GM19043 (cell line): ENCODE measurements at regions not wholly inside any gene's neighbourhood (a gene's known extent, or its start where the extent isn't known, plus 50 kb on each side); places are given as distances from the start of the nearest gene placed in this dataset.

Experiments
- ATAC-seq: cut with Tn5 transposase; IDR thresholded peaks from one replicate; pipeline ENCODE4 v1.9.1; 2021; ENCODE audit warnings: low read depth; ENCODE audit not compliant: unreplicated experiment

- ATAC-seq = no peak
These were observed 473.0 kb upstream of the ROBO2 start for GRCh38 chr3:76566904-76567303.

GRCh38 chr3:76570436-76571057, 469.4 kb upstream of the ROBO2 start:
- ATAC-seq = no peak

GRCh38 chr3:76576201-76576600, 463.7 kb upstream of the ROBO2 start:
- ATAC-seq = no peak

- no peak for ATAC-seq
These were observed 457.8 kb upstream of the ROBO2 start for GRCh38 chr3:76582098-76582497.

- ATAC-seq = no peak
These were observed 457.1 kb upstream of the ROBO2 start for GRCh38 chr3:76582632-76583378.

- ATAC-seq = no peak
These were observed 454.0 kb upstream of the ROBO2 start for GRCh38 chr3:76585794-76586392.

GRCh38 chr3:76586471-76586870, 453.4 kb upstream of the ROBO2 start:
- ATAC-seq = no peak

GRCh38 chr3:76610150-76610549, 429.7 kb upstream of the ROBO2 start:
- ATAC-seq = no peak

GRCh38 chr3:76615719-76616118, 424.2 kb upstream of the ROBO2 start:
- no peak for ATAC-seq

- ATAC-seq = no peak
These were observed 415.7 kb upstream of the ROBO2 start for GRCh38 chr3:76624164-76624563.

- no peak for ATAC-seq
These were observed 412.7 kb upstream of the ROBO2 start for GRCh38 chr3:76627236-76627635.

- no peak for ATAC-seq
These were observed 408.6 kb upstream of the ROBO2 start for GRCh38 chr3:76631251-76631650.

- ATAC-seq = no peak
These were observed 401.9 kb upstream of the ROBO2 start for GRCh38 chr3:76638006-76638405.

- ATAC-seq = no peak
These were observed 396.1 kb upstream of the ROBO2 start for GRCh38 chr3:76643623-76644304.

- ATAC-seq = no peak
These were observed 395.6 kb upstream of the ROBO2 start for GRCh38 chr3:76644305-76644675.

GRCh38 chr3:76645724-76646123, 394.2 kb upstream of the ROBO2 start:
- no peak for ATAC-seq

- ATAC-seq = no peak
These were observed 392.9 kb upstream of the ROBO2 start for GRCh38 chr3:76646921-76647562.

- no peak for ATAC-seq
These were observed 388.1 kb upstream of the ROBO2 start for GRCh38 chr3:76651784-76652183.

- no peak for ATAC-seq
These were observed 387.4 kb upstream of the ROBO2 start for GRCh38 chr3:76652524-76652923.

- no peak for ATAC-seq
These were observed 386.2 kb upstream of the ROBO2 start for GRCh38 chr3:76653640-76654251.
